ENCODE measurements at regions not wholly inside any gene's neighbourhood (a gene's known extent, or its start where the extent isn't known, plus 50 kb on each side); places are given as distances from the start of the nearest gene placed in this dataset.

DNA sequence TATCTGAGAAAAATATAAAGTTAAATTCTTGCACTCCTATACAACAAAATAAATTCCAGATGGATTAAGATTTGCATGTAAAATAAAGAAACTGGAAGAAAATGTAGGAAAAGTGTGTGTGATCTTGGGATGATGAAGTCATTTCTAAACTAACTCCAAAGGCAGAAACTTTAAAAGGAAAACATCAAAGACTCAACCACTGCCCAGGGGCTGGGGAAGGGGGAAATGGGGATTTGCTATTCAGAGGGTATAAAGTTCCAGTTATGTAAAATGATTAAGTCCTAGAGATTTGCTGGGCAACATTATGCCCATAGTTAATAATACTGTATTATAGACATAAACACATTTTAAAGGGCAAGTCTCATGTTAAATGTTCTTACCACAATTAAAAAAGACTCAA is 254.5 kb downstream of the DEPDC1B start:
- H3K4me2 ChIP-seq (ENCODE audit: insufficient read depth, low read length), result no peak overlapping the region
- no peak overlapping the region for H3K4me3 ChIP-seq (replicated peaks in 1 of 3; ENCODE audit: insufficient read depth in 1 of 3, low read depth in 1 of 3, low read length in 3 of 3)
- dilution Hi-C loops (cut with MboI; ENCODE audit: extremely low pct_ligation_motif_present, low sequenced_read_pairs), result no loop called here
- H3K27ac ChIP-seq (ENCODE audit: insufficient read depth, low read depth, low read length), result no peak overlapping the region
- ChIA-PET POLR2A (no interaction called here), CTCF (no interaction called here)
- H2AFZ ChIP-seq (ENCODE audit: low read depth, low read length), result no peak overlapping the region
- H3K4me1 ChIP-seq (ENCODE audit: control insufficient read depth, extremely low read depth, insufficient read depth, low read length), result no peaks in the 10 kb centered on the region
- intact Hi-C loops (cut with micrococcal nuclease), result no loop called here
- H3K9ac ChIP-seq (replicated peaks; ENCODE audit: extremely low read depth, insufficient read depth, low read length), result no peak overlapping the region
- no peak for TF ChIP-seq FOS (IDR thresholded peaks at IDR 0.05; ENCODE audit: borderline replicate concordance, insufficient read depth, low read length)
- TF ChIP-seq, protein P1, sequence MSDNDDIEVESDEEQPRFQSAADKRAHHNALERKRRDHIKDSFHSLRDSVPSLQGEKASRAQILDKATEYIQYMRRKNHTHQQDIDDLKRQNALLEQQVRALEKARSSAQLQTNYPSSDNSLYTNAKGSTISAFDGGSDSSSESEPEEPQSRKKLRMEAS (IDR thresholded peaks at IDR 0.05; ENCODE audit: insufficient read depth, insufficient read length), result no peak
- TF ChIP-seq POLR2AphosphoS5 (IDR thresholded peaks at IDR 0.05; ENCODE audit: insufficient read depth, low read depth, low read length), result no peak
- TF ChIP-seq MYC (IDR thresholded peaks at IDR 0.05; ENCODE audit: low read depth, low read length), result no peak
- TF ChIP-seq GATA2 (IDR thresholded peaks at IDR 0.05; ENCODE audit: insufficient read depth, insufficient read length, low read depth, low read length), result no peak
- no peak for TF ChIP-seq EZH2 (IDR thresholded peaks at IDR 0.05; ENCODE audit: borderline replicate concordance, low read depth, low read length, severe bottlenecking)
- TF ChIP-seq JUN (IDR thresholded peaks at IDR 0.05; ENCODE audit: borderline replicate concordance, insufficient read depth, insufficient read length, low read depth), result no peak
- no peaks in the 10 kb centered on the region for H4K20me1 ChIP-seq (replicated peaks; ENCODE audit: control insufficient read depth, extremely low read depth, insufficient read depth, low read length)
- FAIRE-seq (no peak), DNase-seq (ENCODE audit: low read depth, low spot score) (no peak)
- no peaks in the 10 kb centered on the region for H3K9me1 ChIP-seq (replicated peaks; ENCODE audit: control insufficient read depth, extremely low read depth, insufficient read depth, low read length)
- no peaks in the 10 kb centered on the region for H3K79me2 ChIP-seq (ENCODE audit: control insufficient read depth, insufficient read depth, low read length)
- BruUV-seq (replicated peaks), result no TSS peak
- no peaks in the 10 kb centered on the region for H3K36me3 ChIP-seq (ENCODE audit: control insufficient read depth in 2 of 2, extremely low read depth in 1 of 2, insufficient read depth in 2 of 2, low read length in 2 of 2)
- H3K9me3 ChIP-seq (replicated peaks; ENCODE audit: control insufficient read depth, insufficient read depth, low read length), result no peaks in the 10 kb centered on the region
- H3K27me3 ChIP-seq (ENCODE audit: control insufficient read depth in 2 of 2, insufficient read depth in 2 of 2, low read length in 2 of 2), result no peaks in the 10 kb centered on the region

GRCh38 chr5:60444661-60445360 is 255.2 kb downstream of the DEPDC1B start:
- no peak overlapping the region for H3K27ac ChIP-seq (ENCODE audit: insufficient read depth, low read depth, low read length)
- no peaks in the 10 kb centered on the region for H3K4me1 ChIP-seq (ENCODE audit: control insufficient read depth, extremely low read depth, insufficient read depth, low read length)
- ChIA-PET CTCF (no interaction called here), POLR2A (no interaction called here)
- H3K9me1 ChIP-seq (replicated peaks; ENCODE audit: control insufficient read depth, extremely low read depth, insufficient read depth, low read length), result no peaks in the 10 kb centered on the region
- H3K9me3 ChIP-seq (replicated peaks; ENCODE audit: control insufficient read depth, insufficient read depth, low read length), result no peaks in the 10 kb centered on the region
- no peak for FAIRE-seq
- H4K20me1 ChIP-seq (replicated peaks; ENCODE audit: control insufficient read depth, extremely low read depth, insufficient read depth, low read length), result no peaks in the 10 kb centered on the region
- H3K4me3 ChIP-seq (replicated peaks in 1 of 3; ENCODE audit: insufficient read depth in 1 of 3, low read depth in 1 of 3, low read length in 3 of 3), result no peak overlapping the region
- H3K4me2 ChIP-seq (ENCODE audit: insufficient read depth, low read length), result no peak overlapping the region
- H3K27me3 ChIP-seq (ENCODE audit: control insufficient read depth in 2 of 2, insufficient read depth in 2 of 2, low read length in 2 of 2), result no peaks in the 10 kb centered on the region
- no peaks in the 10 kb centered on the region for H3K36me3 ChIP-seq (ENCODE audit: control insufficient read depth in 2 of 2, extremely low read depth in 1 of 2, insufficient read depth in 2 of 2, low read length in 2 of 2)
- no TSS peak for BruUV-seq (replicated peaks)
- H3K79me2 ChIP-seq (ENCODE audit: control insufficient read depth, insufficient read depth, low read length), result no peaks in the 10 kb centered on the region
- dilution Hi-C loops (cut with MboI; ENCODE audit: extremely low pct_ligation_motif_present, low sequenced_read_pairs) (no loop called here), intact Hi-C loops (cut with micrococcal nuclease) (no loop called here)
- no peak for DNase-seq (ENCODE audit: low read depth, low spot score)
- no peak overlapping the region for H2AFZ ChIP-seq (ENCODE audit: low read depth, low read length)
- TF ChIP-seq GATA2 (IDR thresholded peaks at IDR 0.05; ENCODE audit: insufficient read depth, insufficient read length, low read depth, low read length) (no peak), JUN (IDR thresholded peaks at IDR 0.05; ENCODE audit: borderline replicate concordance, insufficient read depth, insufficient read length, low read depth) (no peak), POLR2AphosphoS5 (IDR thresholded peaks at IDR 0.05; ENCODE audit: insufficient read depth, low read depth, low read length) (no peak), FOS (IDR thresholded peaks at IDR 0.05; ENCODE audit: borderline replicate concordance, insufficient read depth, low read length) (no peak), POLR2A (IDR thresholded peaks at IDR 0.05; ENCODE audit: low read depth, low read length) (no peak), EZH2 (IDR thresholded peaks at IDR 0.05; ENCODE audit: borderline replicate concordance, low read depth, low read length, severe bottlenecking) (no peak), MYC (IDR thresholded peaks at IDR 0.05; ENCODE audit: low read depth, low read length) (no peak)
- TF ChIP-seq, protein P1 (IDR thresholded peaks at IDR 0.05; ENCODE audit: insufficient read depth, insufficient read length), result no peak
- TF ChIP-seq, protein P2, sequence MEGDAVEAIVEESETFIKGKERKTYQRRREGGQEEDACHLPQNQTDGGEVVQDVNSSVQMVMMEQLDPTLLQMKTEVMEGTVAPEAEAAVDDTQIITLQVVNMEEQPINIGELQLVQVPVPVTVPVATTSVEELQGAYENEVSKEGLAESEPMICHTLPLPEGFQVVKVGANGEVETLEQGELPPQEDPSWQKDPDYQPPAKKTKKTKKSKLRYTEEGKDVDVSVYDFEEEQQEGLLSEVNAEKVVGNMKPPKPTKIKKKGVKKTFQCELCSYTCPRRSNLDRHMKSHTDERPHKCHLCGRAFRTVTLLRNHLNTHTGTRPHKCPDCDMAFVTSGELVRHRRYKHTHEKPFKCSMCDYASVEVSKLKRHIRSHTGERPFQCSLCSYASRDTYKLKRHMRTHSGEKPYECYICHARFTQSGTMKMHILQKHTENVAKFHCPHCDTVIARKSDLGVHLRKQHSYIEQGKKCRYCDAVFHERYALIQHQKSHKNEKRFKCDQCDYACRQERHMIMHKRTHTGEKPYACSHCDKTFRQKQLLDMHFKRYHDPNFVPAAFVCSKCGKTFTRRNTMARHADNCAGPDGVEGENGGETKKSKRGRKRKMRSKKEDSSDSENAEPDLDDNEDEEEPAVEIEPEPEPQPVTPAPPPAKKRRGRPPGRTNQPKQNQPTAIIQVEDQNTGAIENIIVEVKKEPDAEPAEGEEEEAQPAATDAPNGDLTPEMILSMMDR (IDR thresholded peaks at IDR 0.05; ENCODE audit: extremely low read depth in 1 of 2, insufficient read depth in 1 of 2, low read depth in 1 of 2, low read length in 2 of 2), result no peak
- H3K9ac ChIP-seq (replicated peaks; ENCODE audit: extremely low read depth, insufficient read depth, low read length), result no peak overlapping the region

All from endothelial cell of umbilical vein (primary cell).